GM23338 (cell line): ENCODE measurements at regions not wholly inside any gene's neighbourhood (a gene's known extent, or its start where the extent isn't known, plus 50 kb on each side); places are given as distances from the start of the nearest gene placed in this dataset.

Experiments
- ATAC-seq: fragments of 200-7000 bp; cut with Tn5 transposase; 3 replicates; pipeline ENCODE4 v1.9.1; 2020
- DNase-seq: peaks from one replicate; pipeline ENCODE4 v3.0.0-alpha.2; 2015; ENCODE audit warnings: low spot score
- H2AFZ ChIP-seq: fragments of 200-600 bp; sonication (generic); 2 replicates; pipeline ENCODE4 v1.8.0; 2016; ENCODE audit warnings: antibody characterized with exemption, mild to moderate bottlenecking, moderate library complexity
- H3F3A ChIP-seq: fragments of 200-600 bp; sonication (generic); replicated peaks from 2 replicates; pipeline ENCODE4 v1.8.0; 2017; ENCODE audit warnings: antibody characterized with exemption, mixed run types, low read depth
- H3K27ac ChIP-seq: fragments of 200-600 bp; sonication (generic); 2 replicates; pipeline ENCODE4 v1.6.1; 2016; ENCODE audit warnings: low read depth
- H3K27me3 ChIP-seq: fragments of 200-600 bp; sonication (generic); 2 replicates; pipeline ENCODE4 v1.8.0; 2016; ENCODE audit warnings: mild to moderate bottlenecking, mixed run types, moderate library complexity; ENCODE audit not compliant: insufficient read depth
- H3K36me3 ChIP-seq: fragments of 200-600 bp; sonication (generic); 2 replicates; pipeline ENCODE4 v1.8.0; 2016; ENCODE audit warnings: mild to moderate bottlenecking; ENCODE audit not compliant: insufficient read depth
- H3K4me1 ChIP-seq: fragments of 200-600 bp; sonication (generic); 2 replicates; pipeline ENCODE4 v1.8.0; 2016; ENCODE audit warnings: mild to moderate bottlenecking, moderate library complexity; ENCODE audit not compliant: insufficient read depth
- H3K4me2 ChIP-seq: fragments of 200-600 bp; sonication (generic); 2 replicates; pipeline ENCODE4 v1.7.1; 2017; ENCODE audit warnings: mixed run types
- H3K4me3 ChIP-seq: fragments of 200-600 bp; sonication (generic); 2 replicates; pipeline ENCODE4 v1.6.1; 2016; ENCODE audit warnings: mixed run types
- H3K79me2 ChIP-seq: fragments of 200-600 bp; sonication (generic); replicated peaks from 2 replicates; pipeline ENCODE4 v1.8.0; 2017; ENCODE audit warnings: mild to moderate bottlenecking; ENCODE audit not compliant: insufficient read depth
- H3K9me2 ChIP-seq: fragments of 200-600 bp; sonication (generic); 2 replicates; pipeline ENCODE4 v1.8.0; 2017; ENCODE audit not compliant: insufficient read depth
- H4K20me1 ChIP-seq: fragments of 200-600 bp; sonication (generic); replicated peaks from 2 replicates; pipeline ENCODE4 v1.8.0; 2017; ENCODE audit warnings: mild to moderate bottlenecking; ENCODE audit not compliant: insufficient read depth
- H3K27ac Mint-ChIP-seq: 2 replicates; pipeline ENCODE4 v1.8.0; 2020; ENCODE audit warnings: inconsistent platforms, mild to moderate bottlenecking, moderate library complexity, mixed read lengths
- H3K27me3 Mint-ChIP-seq: 3 replicates; pipeline ENCODE4 v1.8.0; 2022; ENCODE audit warnings: low read depth, mild to moderate bottlenecking, moderate library complexity, mixed read lengths, inconsistent platforms; ENCODE audit not compliant: insufficient read depth, poor library complexity
- H3K36me3 Mint-ChIP-seq: 3 replicates; pipeline ENCODE4 v1.8.0; 2021; ENCODE audit warnings: low read depth, mild to moderate bottlenecking, inconsistent platforms, moderate library complexity, mixed read lengths
- H3K4me1 Mint-ChIP-seq: 3 replicates; pipeline ENCODE4 v1.8.0; 2020; ENCODE audit warnings: mild to moderate bottlenecking, inconsistent platforms, mixed read lengths
- H3K4me3 Mint-ChIP-seq: 3 replicates; pipeline ENCODE4 v1.8.0; 2021; ENCODE audit warnings: moderate library complexity, mild to moderate bottlenecking, inconsistent platforms, mixed read lengths
- H3K9me3 Mint-ChIP-seq: 3 replicates; pipeline ENCODE4 v1.8.0; 2020; ENCODE audit warnings: moderate library complexity, mild to moderate bottlenecking, inconsistent platforms, mixed read lengths
- CREB1 ChIP-seq: fragments of 250-450 bp; sonication (Bioruptor Pico); IDR thresholded peaks from 2 replicates; pipeline ENCODE4 v1.5.0; 2020; ENCODE audit warnings: low read depth, mild to moderate bottlenecking, moderate library complexity
- CTCF ChIP-seq, 2 experiments: fragments of 200-600 bp in 1 of 2; sonication (generic) in 1 of 2; conservative IDR thresholded peaks; 2 replicates each; pipeline versions ENCODE4 v1.5.1 to v1.6.1; 2016 to 2017; ENCODE audit warnings: antibody characterized with exemption in 2 of 2, low read depth in 2 of 2, mild to moderate bottlenecking in 2 of 2, moderate library complexity in 1 of 2
- EZH2phosphoT487 ChIP-seq: fragments of 200-600 bp; sonication (generic); IDR thresholded peaks from one replicate; pipeline ENCODE4 v1.8.1; 2018; ENCODE audit warnings: antibody characterized with exemption; ENCODE audit not compliant: unreplicated experiment
- POLR2AphosphoS5 ChIP-seq: IDR thresholded peaks from 2 replicates; pipeline ENCODE4 v1.6.1; 2016; ENCODE audit warnings: antibody characterized with exemption, low read depth
- ZNF114 ChIP-seq: fragments of 250-450 bp; sonication (Bioruptor Pico); IDR thresholded peaks from 2 replicates; pipeline ENCODE4 v1.5.0; 2020; ENCODE audit warnings: mild to moderate bottlenecking, moderate library complexity
- ZNF331 ChIP-seq: fragments of 250-450 bp; sonication (Bioruptor Pico); IDR thresholded peaks from 2 replicates; pipeline ENCODE4 v1.5.0; 2020; ENCODE audit warnings: low read depth, mild to moderate bottlenecking, moderate library complexity
- ZNF462 ChIP-seq: fragments of 250-450 bp; sonication (Bioruptor Pico); IDR thresholded peaks from 2 replicates; pipeline ENCODE4 v1.5.0; 2020; ENCODE audit warnings: mild to moderate bottlenecking, moderate library complexity
- TF ChIP-seq, protein P1 (sequence below): IDR thresholded peaks from 2 replicates; pipeline ENCODE4 v1.6.1; 2016; ENCODE audit warnings: antibody characterized with exemption
- TF ChIP-seq, protein P2 (sequence below): IDR thresholded peaks from one replicate; pipeline ENCODE4 v1.6.1; 2018; ENCODE audit warnings: antibody characterized with exemption; ENCODE audit not compliant: unreplicated experiment

DNA sequence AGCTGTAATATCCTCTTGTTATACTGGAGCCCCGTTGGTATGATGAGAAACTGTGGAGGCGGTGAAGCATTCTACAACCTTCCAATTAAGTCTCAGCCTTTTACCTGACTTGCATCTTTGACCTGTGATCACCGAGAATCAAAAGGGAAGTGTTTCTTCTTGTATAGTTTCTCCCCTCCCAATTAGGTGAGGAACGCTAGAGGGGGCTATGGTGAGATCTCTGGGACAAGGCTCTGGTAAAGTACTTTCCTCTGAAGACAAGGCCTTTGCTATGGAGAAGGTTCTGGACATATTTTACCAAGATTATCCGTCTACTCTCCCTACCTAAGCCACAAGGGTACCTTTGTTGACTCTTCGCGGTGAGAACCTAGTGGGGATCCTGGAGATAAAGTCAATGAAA is 111.3 kb downstream of the CBLL2 start:
- H3K36me3 Mint-ChIP-seq, result no peaks in the 10 kb centered on the region
- Histone ChIP-seq H3K4me3 (no peak overlapping the region), H4K20me1 (no peaks in the 10 kb centered on the region), H3K36me3 (no peaks in the 10 kb centered on the region), H3K79me2 (no peaks in the 10 kb centered on the region), H3K4me1 (no peaks in the 10 kb centered on the region), H3F3A (no peaks in the 10 kb centered on the region), H3K4me2 (no peak overlapping the region), H3K27ac (no peak overlapping the region), H2AFZ (no peak overlapping the region), H3K27me3 (no peaks in the 10 kb centered on the region), H3K9me2 (no peaks in the 10 kb centered on the region)
- H3K9me3 Mint-ChIP-seq, result no peaks in the 10 kb centered on the region
- DNase-seq, result peak; percentile 20
- ATAC-seq, result no peak
- H3K4me1 Mint-ChIP-seq, result no peaks in the 10 kb centered on the region; the same call in 2 of the 3 replicates
- H3K27me3 Mint-ChIP-seq, result no peaks in the 10 kb centered on the region
- H3K27ac Mint-ChIP-seq, result no peak overlapping the region
- TF ChIP-seq CTCF (conservative IDR thresholded peaks at IDR 0.05; ENCODE audit: low read depth in 2 of 2) (peak; percentile 26 to 46; a peak in 3 of 4 replicates), EZH2phosphoT487 (no peak), ZNF331 (CRISPR knock-in tag) (no peak)
- TF ChIP-seq, protein P1, sequence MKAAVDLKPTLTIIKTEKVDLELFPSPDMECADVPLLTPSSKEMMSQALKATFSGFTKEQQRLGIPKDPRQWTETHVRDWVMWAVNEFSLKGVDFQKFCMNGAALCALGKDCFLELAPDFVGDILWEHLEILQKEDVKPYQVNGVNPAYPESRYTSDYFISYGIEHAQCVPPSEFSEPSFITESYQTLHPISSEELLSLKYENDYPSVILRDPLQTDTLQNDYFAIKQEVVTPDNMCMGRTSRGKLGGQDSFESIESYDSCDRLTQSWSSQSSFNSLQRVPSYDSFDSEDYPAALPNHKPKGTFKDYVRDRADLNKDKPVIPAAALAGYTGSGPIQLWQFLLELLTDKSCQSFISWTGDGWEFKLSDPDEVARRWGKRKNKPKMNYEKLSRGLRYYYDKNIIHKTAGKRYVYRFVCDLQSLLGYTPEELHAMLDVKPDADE, result no peak
- H3K4me3 Mint-ChIP-seq, result no peak overlapping the region

DNA sequence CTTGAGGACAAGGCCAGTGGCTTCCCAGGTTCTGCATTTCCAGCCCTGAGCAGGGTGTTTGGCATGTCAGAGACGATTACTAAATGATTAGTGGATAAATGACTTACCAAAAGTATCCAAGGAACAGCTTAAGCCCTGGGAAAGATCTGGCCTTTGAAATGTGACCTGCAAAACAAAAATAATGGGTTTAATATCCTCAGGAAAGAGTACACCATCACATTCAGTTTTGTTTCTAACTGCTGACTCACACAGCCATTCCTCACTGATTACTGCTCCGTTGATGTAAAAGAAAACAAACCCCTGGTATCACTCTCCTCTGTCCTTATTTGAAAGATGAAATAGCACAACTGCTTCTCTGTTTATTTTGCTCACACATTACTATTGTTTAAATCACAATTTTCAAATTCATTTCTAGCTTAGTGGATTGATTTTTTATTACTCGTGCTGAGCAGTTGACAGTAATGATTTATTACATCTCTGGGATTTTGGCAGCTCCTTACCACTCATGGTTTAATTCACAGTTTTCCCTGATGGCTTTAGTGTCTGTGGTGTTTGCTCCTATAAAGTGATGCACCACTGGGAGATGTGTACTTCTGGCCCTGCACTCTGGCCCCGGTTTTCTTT is 117.0 kb downstream of the CBLL2 start:
- Mint-ChIP-seq H3K4me1 (no peaks in the 10 kb centered on the region; the same call in 2 of the 3 replicates), H3K4me3 (no peak overlapping the region), H3K9me3 (no peaks in the 10 kb centered on the region), H3K27me3 (peaks cover 2% of the 10 kb centered on the region), H3K36me3 (no peaks in the 10 kb centered on the region), H3K27ac (no peak overlapping the region; the same call in 1 of the 2 replicates)
- Histone ChIP-seq H4K20me1 (no peaks in the 10 kb centered on the region), H3K4me1 (no peaks in the 10 kb centered on the region), H3K79me2 (no peaks in the 10 kb centered on the region), H3K27ac (no peak overlapping the region), H3K4me2 (no peak overlapping the region), H3K36me3 (no peaks in the 10 kb centered on the region), H2AFZ (no peak overlapping the region), H3F3A (no peaks in the 10 kb centered on the region), H3K4me3 (no peak overlapping the region), H3K27me3 (no peaks in the 10 kb centered on the region), H3K9me2 (no peaks in the 10 kb centered on the region)
- no peak for DNase-seq
- no peak for ATAC-seq
- TF ChIP-seq CREB1 (CRISPR knock-in tag), result no peak
- TF ChIP-seq POLR2AphosphoS5, result no peak
- TF ChIP-seq ZNF462 (CRISPR knock-in tag), result no peak
- no peak for TF ChIP-seq ZNF114 (CRISPR knock-in tag)
- TF ChIP-seq, protein P2, sequence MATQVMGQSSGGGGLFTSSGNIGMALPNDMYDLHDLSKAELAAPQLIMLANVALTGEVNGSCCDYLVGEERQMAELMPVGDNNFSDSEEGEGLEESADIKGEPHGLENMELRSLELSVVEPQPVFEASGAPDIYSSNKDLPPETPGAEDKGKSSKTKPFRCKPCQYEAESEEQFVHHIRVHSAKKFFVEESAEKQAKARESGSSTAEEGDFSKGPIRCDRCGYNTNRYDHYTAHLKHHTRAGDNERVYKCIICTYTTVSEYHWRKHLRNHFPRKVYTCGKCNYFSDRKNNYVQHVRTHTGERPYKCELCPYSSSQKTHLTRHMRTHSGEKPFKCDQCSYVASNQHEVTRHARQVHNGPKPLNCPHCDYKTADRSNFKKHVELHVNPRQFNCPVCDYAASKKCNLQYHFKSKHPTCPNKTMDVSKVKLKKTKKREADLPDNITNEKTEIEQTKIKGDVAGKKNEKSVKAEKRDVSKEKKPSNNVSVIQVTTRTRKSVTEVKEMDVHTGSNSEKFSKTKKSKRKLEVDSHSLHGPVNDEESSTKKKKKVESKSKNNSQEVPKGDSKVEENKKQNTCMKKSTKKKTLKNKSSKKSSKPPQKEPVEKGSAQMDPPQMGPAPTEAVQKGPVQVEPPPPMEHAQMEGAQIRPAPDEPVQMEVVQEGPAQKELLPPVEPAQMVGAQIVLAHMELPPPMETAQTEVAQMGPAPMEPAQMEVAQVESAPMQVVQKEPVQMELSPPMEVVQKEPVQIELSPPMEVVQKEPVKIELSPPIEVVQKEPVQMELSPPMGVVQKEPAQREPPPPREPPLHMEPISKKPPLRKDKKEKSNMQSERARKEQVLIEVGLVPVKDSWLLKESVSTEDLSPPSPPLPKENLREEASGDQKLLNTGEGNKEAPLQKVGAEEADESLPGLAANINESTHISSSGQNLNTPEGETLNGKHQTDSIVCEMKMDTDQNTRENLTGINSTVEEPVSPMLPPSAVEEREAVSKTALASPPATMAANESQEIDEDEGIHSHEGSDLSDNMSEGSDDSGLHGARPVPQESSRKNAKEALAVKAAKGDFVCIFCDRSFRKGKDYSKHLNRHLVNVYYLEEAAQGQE, result no peak
